ENCODE measurements at regions not wholly inside any gene's neighbourhood (a gene's known extent, or its start where the extent isn't known, plus 50 kb on each side); places are given as distances from the start of the nearest gene placed in this dataset.

- TF ChIP-seq, protein P1, sequence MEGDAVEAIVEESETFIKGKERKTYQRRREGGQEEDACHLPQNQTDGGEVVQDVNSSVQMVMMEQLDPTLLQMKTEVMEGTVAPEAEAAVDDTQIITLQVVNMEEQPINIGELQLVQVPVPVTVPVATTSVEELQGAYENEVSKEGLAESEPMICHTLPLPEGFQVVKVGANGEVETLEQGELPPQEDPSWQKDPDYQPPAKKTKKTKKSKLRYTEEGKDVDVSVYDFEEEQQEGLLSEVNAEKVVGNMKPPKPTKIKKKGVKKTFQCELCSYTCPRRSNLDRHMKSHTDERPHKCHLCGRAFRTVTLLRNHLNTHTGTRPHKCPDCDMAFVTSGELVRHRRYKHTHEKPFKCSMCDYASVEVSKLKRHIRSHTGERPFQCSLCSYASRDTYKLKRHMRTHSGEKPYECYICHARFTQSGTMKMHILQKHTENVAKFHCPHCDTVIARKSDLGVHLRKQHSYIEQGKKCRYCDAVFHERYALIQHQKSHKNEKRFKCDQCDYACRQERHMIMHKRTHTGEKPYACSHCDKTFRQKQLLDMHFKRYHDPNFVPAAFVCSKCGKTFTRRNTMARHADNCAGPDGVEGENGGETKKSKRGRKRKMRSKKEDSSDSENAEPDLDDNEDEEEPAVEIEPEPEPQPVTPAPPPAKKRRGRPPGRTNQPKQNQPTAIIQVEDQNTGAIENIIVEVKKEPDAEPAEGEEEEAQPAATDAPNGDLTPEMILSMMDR (IDR thresholded peaks at IDR 0.05), result no peak
- no peak for TF ChIP-seq POLR2A (IDR thresholded peaks at IDR 0.05)
These were observed 250.7 kb upstream of the PROK2 start for GRCh38 chr3:72035606-72036005.

All from transverse colon (tissue), 3 donors.